ENCODE measurements at regions not wholly inside any gene's neighbourhood (a gene's known extent, or its start where the extent isn't known, plus 50 kb on each side); places are given as distances from the start of the nearest gene placed in this dataset.
"Not testable (repeated sequence)": the region's sequence is repeated elsewhere in the genome, so short reads cannot be mapped to it uniquely, and the experiment has no call there.

- DNase-seq (ENCODE audit: low read depth, low spot score), result no peak
Observed at GRCh38 chr14:105581551-105582341, 55.4 kb downstream of the TMEM121 start.

- DNase-seq (ENCODE audit: low read depth, low spot score), result no peak
Observed at GRCh38 chr14:105582639-105583038, 56.3 kb downstream of the TMEM121 start.

- DNase-seq (ENCODE audit: low read depth, low spot score), result not testable (repeated sequence)
Observed at GRCh38 chr14:105583914-105584313, 57.5 kb downstream of the TMEM121 start.

DNA sequence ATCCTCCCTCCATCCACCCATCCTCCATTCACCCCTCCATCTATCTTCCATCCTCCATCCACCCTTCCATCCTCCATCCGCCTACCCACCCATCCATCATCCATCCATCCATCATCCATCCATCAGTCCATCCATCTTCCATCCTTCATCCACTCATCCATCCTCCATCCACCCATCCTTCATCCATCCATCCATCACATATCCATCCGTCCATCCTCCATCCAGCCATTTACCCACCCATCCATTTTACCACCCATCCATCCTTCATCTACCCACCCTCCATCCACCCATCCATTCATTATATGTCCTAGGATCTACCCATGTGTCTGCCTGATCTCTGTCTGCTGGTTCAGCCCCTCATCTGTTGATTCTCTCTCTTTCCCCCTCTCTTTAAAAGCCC lies 58.9 kb downstream of the TMEM121 start:
- not testable (repeated sequence) for DNase-seq (ENCODE audit: low read depth, low spot score)

GRCh38 chr14:105585722-105586121 lies 59.3 kb downstream of the TMEM121 start:
- DNase-seq (ENCODE audit: low read depth, low spot score), result not testable (repeated sequence)

DNA sequence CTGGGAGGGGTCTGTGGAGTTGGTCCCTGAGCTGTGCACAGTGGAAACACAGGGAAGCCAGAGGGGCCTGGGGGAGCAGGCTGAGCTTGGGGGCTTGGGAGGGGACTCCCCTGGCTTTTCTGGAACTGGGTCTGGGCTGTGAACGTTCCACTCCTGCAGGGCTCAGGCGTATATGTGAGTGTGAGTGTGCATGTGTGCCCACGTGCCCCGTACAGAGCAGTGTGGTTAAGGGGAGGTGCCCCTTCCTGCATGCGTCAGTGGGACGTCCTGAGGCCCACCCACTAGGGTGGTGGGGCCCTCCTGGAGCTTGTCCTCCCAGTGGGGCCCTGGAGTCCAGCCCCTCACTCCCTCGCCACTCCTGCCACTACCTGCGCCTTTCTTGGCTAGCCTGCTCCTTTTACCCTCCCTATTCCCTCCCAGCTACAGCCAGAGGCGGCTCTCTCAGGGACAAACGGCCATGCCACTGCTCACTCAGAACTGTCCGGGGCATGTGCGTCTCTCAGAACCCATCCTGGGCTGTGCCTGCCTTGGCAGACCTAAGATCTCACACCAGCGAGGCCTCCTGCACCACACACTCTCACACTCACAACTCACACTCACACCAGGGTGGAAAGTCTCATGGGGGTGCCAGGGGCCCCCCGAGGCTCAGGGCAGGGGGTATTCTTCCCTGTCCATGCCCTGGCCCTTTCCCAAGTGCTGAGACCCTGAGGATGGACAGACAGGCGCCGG lies 59.9 kb downstream of the TMEM121 start:
- DNase-seq (ENCODE audit: low read depth, low spot score), result not testable (repeated sequence)

DNA sequence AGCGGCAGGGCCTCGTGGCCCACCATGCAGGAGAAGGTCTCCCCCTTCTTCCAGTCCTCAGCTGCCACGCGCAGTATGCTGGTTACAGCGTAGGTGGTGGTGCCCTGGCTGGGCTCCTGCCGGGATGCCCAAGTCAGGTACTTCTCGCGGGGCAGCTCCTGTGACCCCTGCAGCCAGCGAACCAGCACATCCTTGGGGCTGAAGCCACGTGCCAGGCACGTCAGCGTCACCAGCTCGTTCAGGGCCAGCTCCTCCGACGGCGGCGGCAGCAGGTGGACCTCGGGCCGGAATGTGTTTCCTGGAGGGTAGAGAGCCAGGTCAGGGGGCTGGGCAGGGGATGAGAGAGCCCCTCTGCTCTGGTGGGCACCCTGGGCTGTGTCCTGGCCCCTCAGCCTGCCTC lies 60.7 kb downstream of the TMEM121 start:
- DNase-seq (ENCODE audit: low read depth, low spot score), result not testable (repeated sequence)

GRCh38 chr14:105587482-105588235 lies 61.3 kb downstream of the TMEM121 start:
- DNase-seq (ENCODE audit: low read depth, low spot score), result not testable (repeated sequence)

- no peak for DNase-seq (ENCODE audit: low read depth, low spot score)
Observed at GRCh38 chr14:105588236-105588860, 62.0 kb downstream of the TMEM121 start.

- no peak for DNase-seq (ENCODE audit: low read depth, low spot score)
Observed at GRCh38 chr14:105589161-105589925, 63.0 kb downstream of the TMEM121 start.

GRCh38 chr14:105589926-105590185 lies 63.5 kb downstream of the TMEM121 start:
- not testable (repeated sequence) for DNase-seq (ENCODE audit: low read depth, low spot score)

DNA sequence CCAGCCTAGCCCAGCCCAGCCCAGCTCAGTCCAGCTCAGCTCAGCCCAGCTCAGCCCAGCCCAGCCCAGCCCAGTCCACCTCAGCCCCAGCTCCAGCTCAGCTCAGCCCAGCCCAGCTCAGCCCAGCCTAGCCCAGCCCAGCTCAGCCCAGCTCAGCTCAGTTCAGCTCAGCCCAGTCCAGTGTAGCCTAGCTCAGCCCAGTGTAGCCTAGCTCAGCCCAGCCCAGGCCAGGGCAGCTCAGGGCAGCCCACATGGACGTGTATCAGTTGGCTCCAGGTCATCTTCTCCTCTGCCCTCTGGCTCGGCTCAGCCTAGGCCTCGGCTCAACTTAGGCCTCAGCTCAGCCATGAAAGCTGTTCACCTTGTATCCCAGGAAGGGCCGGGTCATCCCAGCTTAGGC lies 64.7 kb downstream of the TMEM121 start:
- DNase-seq (ENCODE audit: low read depth, low spot score), result no peak

DNA sequence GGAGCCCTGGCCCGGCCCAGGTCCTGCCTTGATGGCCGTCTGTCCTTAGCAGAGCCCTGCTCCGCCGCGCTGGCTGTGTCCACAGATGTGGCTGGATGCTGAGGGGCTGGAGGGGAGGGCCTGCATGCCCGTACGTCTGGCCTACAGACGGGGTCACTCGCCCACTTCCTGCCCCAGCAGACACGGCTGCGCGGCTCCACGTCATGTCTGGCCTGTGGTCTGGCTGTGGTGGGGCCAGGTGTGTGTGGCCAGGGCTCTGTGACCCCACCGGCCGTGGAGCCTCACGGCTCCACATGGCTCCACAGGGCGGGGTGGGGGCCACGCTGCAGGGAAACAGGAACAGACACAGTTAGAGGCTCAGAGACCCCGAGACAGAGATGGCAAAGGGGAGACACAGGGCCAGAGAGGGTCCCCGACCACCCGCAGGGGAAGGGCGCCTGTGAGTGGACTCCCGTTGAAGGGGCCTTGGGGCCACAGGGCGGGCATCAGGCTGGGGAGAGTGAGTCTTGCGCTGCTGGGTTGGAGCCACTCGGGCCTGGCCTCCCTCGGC lies 65.5 kb downstream of the TMEM121 start:
- not testable (repeated sequence) for DNase-seq (ENCODE audit: low read depth, low spot score)

GRCh38 chr14:105592646-105593045 lies 66.3 kb downstream of the TMEM121 start:
- DNase-seq (ENCODE audit: low read depth, low spot score), result not testable (repeated sequence)

DNA sequence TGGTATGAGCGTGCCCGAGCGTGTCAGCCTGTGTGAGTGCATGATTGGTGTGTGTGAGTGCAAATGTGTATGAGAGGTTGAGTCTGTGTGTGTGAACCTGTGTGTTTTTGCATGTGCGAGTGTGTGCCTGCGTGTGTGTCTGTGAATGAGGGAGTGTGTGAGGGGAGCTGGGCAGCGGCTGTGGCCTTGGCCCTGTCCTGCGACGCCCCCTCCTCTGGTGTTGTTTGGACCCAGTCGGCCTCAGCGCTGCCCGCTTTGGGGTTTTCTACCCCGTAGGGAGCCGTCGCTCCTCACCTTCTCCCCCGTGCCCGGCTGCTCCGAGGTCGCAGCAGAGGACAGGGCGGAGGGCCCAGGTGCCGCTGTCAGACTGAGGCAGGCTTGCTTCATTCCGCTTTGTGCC lies 69.0 kb downstream of the TMEM121 start:
- DNase-seq (ENCODE audit: low read depth, low spot score), result not testable (repeated sequence)

- not testable (repeated sequence) for DNase-seq (ENCODE audit: low read depth, low spot score)
Observed at GRCh38 chr14:105596374-105596773, 70.0 kb downstream of the TMEM121 start.

- DNase-seq (ENCODE audit: low read depth, low spot score), result not testable (repeated sequence)
Observed at GRCh38 chr14:105598040-105598763, 71.8 kb downstream of the TMEM121 start.

- DNase-seq (ENCODE audit: low read depth, low spot score), result not testable (repeated sequence)
Observed at GRCh38 chr14:105598925-105599586, 72.7 kb downstream of the TMEM121 start.

- not testable (repeated sequence) for DNase-seq (ENCODE audit: low read depth, low spot score)
Observed at GRCh38 chr14:105600195-105600938, 74.0 kb downstream of the TMEM121 start.

Data from iPS DF 19.7 (cell line).